GM23248 (cell line): ENCODE measurements at regions not wholly inside any gene's neighbourhood (a gene's known extent, or its start where the extent isn't known, plus 50 kb on each side); places are given as distances from the start of the nearest gene placed in this dataset.

Experiments used
- EZH2 ChIP-seq: fragments of 200-600 bp; sonication (generic); IDR thresholded peaks from 2 replicates; pipeline ENCODE4 v1.6.1; 2018; ENCODE audit warnings: antibody characterized with exemption, mild to moderate bottlenecking; ENCODE audit not compliant: insufficient read depth, poor library complexity, severe bottlenecking
- EZH2phosphoT487 ChIP-seq: fragments of 200-600 bp; sonication (generic); IDR thresholded peaks from 2 replicates; pipeline ENCODE4 v1.6.1; 2018; ENCODE audit warnings: antibody characterized with exemption, moderate library complexity, mild to moderate bottlenecking, low read depth; ENCODE audit not compliant: insufficient read depth

DNA sequence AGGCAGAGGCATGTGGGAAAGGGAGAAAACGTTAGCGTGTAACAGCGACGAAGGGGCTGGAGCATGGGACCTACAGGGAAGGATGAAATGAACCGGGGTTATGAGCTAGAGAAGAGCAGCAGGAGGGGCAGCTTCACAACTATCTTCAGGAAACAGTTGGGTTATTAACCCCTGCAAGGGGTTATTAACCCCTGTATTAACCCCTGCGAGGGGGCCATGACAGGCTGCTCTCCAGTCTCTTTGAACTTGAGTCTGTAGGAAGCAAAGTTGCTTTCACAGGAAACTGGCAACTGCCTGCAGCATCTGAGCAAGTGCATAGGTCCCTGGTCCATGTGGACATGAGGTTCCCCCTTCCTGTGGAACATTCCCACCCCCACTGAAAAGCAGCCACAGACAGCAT is 119.2 kb upstream of the CRHR1 start:
- TF ChIP-seq EZH2 (no peak), EZH2phosphoT487 (no peak)
